HUES6 (cell line): ENCODE measurements at regions not wholly inside any gene's neighbourhood (a gene's known extent, or its start where the extent isn't known, plus 50 kb on each side); places are given as distances from the start of the nearest gene placed in this dataset.

Experiments
- H3K27ac ChIP-seq: 2 replicates; pipeline ENCODE4 v1.7.0; 2013; ENCODE audit warnings: low read depth, mild to moderate bottlenecking, low read length, inconsistent platforms
- H3K27me3 ChIP-seq: 2 replicates; pipeline ENCODE4 v1.6.1; 2013; ENCODE audit warnings: low read length; ENCODE audit not compliant: control insufficient read depth, insufficient read depth
- H3K36me3 ChIP-seq: 2 replicates; pipeline ENCODE4 v1.6.1; 2013; ENCODE audit warnings: low read length; ENCODE audit not compliant: control insufficient read depth, insufficient read depth
- H3K4me1 ChIP-seq: 2 replicates; pipeline ENCODE4 v1.6.1; 2013; ENCODE audit warnings: low read length; ENCODE audit not compliant: control insufficient read depth, insufficient read depth
- H3K4me3 ChIP-seq: 2 replicates; pipeline ENCODE4 v1.5.1; 2013; ENCODE audit warnings: low read depth, low read length
- H3K9ac ChIP-seq: one replicate; pipeline ENCODE4 v1.6.1; 2013; ENCODE audit warnings: mild to moderate bottlenecking, low read length
- H3K9me3 ChIP-seq: 2 replicates; pipeline ENCODE4 v1.6.1; 2013; ENCODE audit warnings: low read depth, low read length; ENCODE audit not compliant: control insufficient read depth, insufficient read depth

DNA sequence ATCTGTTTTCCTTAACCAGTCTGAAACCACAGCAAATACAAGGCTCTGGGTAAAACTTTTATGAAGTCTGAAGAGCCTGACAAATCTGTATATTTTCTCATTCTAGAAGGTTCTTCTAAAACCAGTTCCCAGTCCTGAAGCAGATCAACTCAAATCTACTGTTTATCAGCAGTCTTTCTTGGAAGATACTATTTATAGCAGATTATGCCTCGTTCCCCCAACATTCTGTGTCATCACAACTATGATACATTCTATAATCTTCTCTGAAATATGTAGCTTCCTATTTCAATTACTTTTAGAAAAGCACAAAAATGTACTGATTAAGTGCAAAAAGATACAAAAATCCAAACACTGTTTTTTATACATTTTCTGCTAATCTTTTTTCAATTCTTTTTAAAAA is 67.5 kb downstream of the NIBAN1 start:
- H3K4me3 ChIP-seq: no peak overlapping the region
- no peaks in the 10 kb centered on the region for H3K9me3 ChIP-seq
- no peaks in the 10 kb centered on the region for H3K4me1 ChIP-seq
- no peaks in the 10 kb centered on the region for H3K36me3 ChIP-seq
- no peak overlapping the region for H3K27ac ChIP-seq
- H3K9ac ChIP-seq: no peak overlapping the region
- no peaks in the 10 kb centered on the region for H3K27me3 ChIP-seq

DNA sequence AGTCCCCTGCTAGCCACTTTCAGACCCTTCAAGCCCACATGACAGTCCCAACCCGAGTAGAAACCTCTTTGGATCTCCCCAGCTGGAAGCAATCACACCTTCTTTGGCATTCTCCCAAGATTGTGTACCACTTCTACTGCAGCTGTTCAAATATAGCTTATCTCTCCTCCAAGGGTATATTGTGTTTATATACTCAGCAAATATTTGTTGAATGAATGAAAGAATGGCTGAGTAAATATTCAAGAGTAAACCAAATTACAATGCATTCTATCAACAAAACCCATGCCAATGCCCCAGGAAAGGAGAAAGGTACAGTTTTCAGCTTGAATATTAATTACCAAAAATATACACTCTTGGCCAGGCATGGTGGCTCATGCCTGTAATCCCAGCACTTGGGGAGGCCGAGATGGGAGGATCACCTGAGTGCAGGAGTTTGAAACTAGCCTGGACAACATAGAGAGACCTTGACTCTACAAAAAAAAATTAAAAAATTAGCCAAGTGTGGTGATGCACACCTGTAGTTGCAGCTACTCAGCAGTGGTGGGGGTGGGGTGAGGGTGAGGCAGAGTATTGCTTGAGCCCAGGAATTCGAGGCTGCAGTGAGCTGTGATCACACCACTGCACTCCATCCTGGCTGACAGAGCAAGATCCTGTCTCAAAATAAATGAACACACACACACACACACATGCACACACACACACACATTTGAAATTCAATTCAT is 68.5 kb downstream of the NIBAN1 start:
- Histone ChIP-seq H3K9ac (no peak overlapping the region), H3K9me3 (no peaks in the 10 kb centered on the region), H3K4me1 (peaks cover 3% of the 10 kb centered on the region; the same call in 1 of the 2 replicates), H3K27me3 (no peaks in the 10 kb centered on the region), H3K27ac (no peak overlapping the region), H3K36me3 (no peaks in the 10 kb centered on the region), H3K4me3 (no peak overlapping the region)

DNA sequence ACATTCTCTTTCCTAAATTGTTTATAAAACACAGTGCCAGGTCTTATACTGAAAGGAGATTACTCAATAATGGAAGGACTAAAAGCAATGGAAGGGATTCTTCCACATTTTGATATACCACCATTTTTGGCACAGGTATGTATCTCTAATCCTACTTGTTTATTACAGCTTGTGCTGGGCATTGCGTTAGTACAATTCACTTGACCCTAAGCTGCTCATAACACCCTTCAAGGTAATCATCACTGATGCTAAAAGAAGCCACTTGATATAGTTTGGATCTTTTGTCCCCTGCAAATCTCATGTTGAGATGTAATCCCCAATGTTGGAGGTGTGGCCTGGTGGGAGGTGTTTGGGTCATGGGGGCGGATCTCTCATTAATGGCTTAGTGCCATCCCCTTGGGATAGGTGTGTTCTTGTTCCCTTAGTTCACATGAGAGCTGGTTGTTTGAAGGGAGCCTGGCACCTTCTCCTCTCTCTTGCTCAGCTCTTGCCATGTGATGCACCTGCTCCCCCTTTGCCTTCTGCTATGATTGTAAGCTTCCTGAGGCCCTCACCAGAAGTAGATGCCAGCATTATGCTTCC is 71.1 kb downstream of the NIBAN1 start:
- no peaks in the 10 kb centered on the region for H3K9me3 ChIP-seq
- H3K27me3 ChIP-seq: no peaks in the 10 kb centered on the region
- H3K27ac ChIP-seq: no peak overlapping the region
- H3K4me3 ChIP-seq: no peak overlapping the region
- no peak overlapping the region for H3K9ac ChIP-seq
- H3K36me3 ChIP-seq: no peaks in the 10 kb centered on the region
- peaks cover 9% of the 10 kb centered on the region for H3K4me1 ChIP-seq

DNA sequence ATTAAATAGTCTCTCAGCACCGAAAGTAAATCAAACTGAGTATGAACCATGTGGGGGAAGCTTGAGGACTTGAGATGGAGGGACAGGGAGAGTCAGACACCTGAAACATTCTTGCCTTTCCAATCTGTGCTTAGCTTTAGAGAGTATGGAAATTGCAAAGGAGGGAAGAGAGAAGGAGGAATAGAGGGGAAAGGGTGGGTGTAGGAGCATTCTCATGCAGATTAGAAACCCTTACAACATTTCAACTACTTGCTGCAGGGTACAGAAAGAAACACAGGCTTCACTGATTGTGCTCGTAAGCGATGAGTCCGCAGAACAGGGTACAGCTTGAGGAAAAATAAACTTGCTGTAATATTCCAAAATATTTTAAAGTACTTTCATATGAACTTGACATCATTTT is 73.8 kb downstream of the NIBAN1 start:
- H3K4me1 ChIP-seq: peaks cover 9% of the 10 kb centered on the region
- no peaks in the 10 kb centered on the region for H3K27me3 ChIP-seq
- no peak overlapping the region for H3K4me3 ChIP-seq
- H3K9ac ChIP-seq: no peak overlapping the region
- no peaks in the 10 kb centered on the region for H3K36me3 ChIP-seq
- H3K27ac ChIP-seq: no peak overlapping the region
- no peaks in the 10 kb centered on the region for H3K9me3 ChIP-seq

DNA sequence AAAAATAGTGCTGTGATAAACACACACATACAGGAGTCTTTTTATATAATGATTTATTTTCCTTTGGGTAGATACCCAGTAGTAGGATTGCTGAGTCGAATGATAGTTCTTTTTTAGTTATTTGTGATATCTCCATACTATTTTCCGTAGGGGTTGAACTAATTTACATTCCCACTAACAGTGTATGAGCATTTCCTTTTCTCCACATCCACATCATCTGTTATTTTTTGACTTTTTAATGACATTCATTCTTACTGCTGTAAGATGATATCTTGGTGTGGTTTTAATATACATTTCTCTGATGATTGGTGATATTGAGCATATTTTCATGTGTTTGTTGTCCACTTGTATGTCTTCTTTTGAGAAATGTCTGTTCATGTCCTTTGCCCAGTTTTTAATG is 78.3 kb downstream of the NIBAN1 start:
- no peaks in the 10 kb centered on the region for H3K27me3 ChIP-seq
- H3K4me3 ChIP-seq: no peak overlapping the region
- H3K9me3 ChIP-seq: no peaks in the 10 kb centered on the region

DNA sequence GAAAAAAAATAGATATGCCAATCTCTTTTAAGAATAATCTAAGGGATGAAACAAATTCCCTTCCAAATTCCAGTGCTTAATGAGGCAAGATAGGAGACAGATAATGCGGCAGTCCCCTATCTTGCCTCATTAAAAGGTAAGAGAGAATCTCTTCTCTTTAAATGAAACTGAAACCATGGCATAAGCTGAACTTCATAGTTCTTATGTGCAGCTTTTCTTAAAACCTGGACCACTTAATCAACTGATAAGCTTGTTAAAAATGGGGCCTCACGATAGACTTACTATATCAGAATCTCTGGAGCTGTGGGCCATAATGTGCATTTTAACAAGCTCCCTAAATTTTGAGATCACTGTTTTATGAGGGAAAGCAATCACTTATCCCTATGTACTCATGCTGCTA is 79.2 kb downstream of the NIBAN1 start:
- H3K4me3 ChIP-seq: no peak overlapping the region
- H3K27ac ChIP-seq: no peak overlapping the region
- H3K9me3 ChIP-seq: no peaks in the 10 kb centered on the region
- H3K36me3 ChIP-seq: no peaks in the 10 kb centered on the region
- H3K9ac ChIP-seq: no peak overlapping the region
- no peaks in the 10 kb centered on the region for H3K27me3 ChIP-seq
- H3K4me1 ChIP-seq: peaks cover 3% of the 10 kb centered on the region

More for the DNA sequence above, 78.3 kb downstream of the NIBAN1 start:
- H3K9ac ChIP-seq: no peak overlapping the region
- H3K27ac ChIP-seq: no peak overlapping the region
- H3K36me3 ChIP-seq: no peaks in the 10 kb centered on the region
- peaks cover 9% of the 10 kb centered on the region for H3K4me1 ChIP-seq

DNA sequence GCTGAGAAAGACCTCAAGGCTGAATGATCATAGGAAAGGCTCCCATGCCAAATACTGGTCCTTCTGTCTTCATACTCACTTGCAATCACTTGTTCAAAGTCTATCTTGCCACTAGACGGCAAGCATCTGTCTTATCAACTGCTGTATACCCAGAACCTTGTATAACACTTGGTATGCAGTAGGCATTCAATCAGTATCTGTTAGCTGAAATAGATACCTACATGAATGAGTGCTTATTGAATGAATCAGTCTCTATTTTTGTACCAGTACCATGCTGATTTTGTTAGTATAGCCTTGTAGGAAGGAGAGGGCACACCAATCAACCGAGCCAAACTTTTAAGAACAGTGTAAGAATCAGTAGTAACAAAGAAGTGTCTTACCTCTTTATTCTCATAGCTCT is 80.6 kb downstream of the NIBAN1 start:
- Histone ChIP-seq H3K27me3 (no peaks in the 10 kb centered on the region), H3K4me3 (no peak overlapping the region), H3K9ac (no peak overlapping the region), H3K9me3 (no peaks in the 10 kb centered on the region), H3K27ac (no peak overlapping the region), H3K36me3 (no peaks in the 10 kb centered on the region), H3K4me1 (no peaks in the 10 kb centered on the region)

DNA sequence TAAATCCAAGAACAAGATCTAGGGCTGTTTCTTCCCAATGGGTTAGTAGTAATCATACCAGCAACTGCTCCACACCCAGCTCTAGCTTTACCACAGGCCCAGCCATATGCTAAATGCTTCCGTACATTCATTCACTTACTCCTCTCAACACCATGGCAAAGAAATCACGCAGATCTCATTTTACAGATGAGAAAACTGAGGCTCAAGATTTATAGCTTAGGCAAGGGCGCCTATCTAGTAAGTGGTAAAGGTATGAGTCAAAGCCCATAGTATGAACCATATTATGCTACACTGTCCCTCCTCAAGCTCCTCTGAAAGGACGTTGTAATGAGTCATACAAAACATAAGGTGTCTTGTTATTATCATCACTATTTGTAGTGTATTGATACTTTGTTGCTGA is 82.2 kb downstream of the NIBAN1 start:
- Histone ChIP-seq H3K36me3 (no peaks in the 10 kb centered on the region), H3K27ac (no peak overlapping the region), H3K9ac (no peak overlapping the region), H3K4me3 (no peak overlapping the region), H3K27me3 (no peaks in the 10 kb centered on the region), H3K4me1 (no peaks in the 10 kb centered on the region), H3K9me3 (no peaks in the 10 kb centered on the region)

DNA sequence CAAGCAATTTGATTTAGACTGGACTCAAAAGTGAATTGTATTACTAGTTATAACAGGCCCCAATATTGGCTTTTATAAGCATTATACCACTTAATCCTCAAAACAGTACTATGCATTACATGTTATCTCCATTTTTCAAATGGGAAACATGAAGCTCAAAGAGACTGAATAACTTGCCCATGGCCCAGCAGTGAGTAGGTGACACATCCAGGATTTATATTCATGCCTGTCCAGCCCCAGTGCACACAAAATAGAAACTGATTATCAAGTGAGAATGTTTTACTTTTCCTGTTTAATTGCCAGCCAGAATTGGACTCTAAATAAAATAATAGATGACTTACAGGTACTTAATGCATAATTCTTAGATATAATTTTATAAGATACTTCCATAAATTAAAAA is 82.9 kb downstream of the NIBAN1 start:
- H3K27me3 ChIP-seq: peaks cover 3% of the 10 kb centered on the region; the same call in 1 of the 2 replicates
- no peak overlapping the region for H3K27ac ChIP-seq
- H3K9ac ChIP-seq: no peak overlapping the region
- H3K9me3 ChIP-seq: no peaks in the 10 kb centered on the region
- H3K4me1 ChIP-seq: no peaks in the 10 kb centered on the region
- H3K36me3 ChIP-seq: no peaks in the 10 kb centered on the region
- H3K4me3 ChIP-seq: no peak overlapping the region

DNA sequence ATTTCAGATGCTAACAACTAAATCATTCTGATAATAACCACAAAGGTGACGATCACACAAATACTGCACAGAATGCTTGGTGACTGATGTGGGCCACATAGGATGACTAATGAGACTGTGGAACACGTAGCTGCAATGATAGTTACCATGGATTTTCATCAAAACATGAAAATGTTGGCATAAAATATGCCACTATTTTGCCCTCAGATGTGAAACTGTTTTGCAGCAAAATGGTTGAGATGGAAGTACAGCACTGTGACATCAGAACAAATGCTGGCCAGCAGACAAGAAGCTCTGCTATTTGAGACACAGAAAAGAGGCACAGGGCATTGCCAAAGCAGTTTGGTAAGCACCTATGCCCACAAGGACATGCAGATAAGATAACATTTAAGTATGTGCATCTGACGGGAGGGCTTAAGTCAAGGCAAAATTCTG is 83.8 kb downstream of the NIBAN1 start:
- H3K27me3 ChIP-seq: peaks cover 11% of the 10 kb centered on the region
- H3K4me1 ChIP-seq: no peaks in the 10 kb centered on the region
- H3K9me3 ChIP-seq: no peaks in the 10 kb centered on the region
- no peak overlapping the region for H3K4me3 ChIP-seq
- H3K9ac ChIP-seq: no peak overlapping the region
- no peaks in the 10 kb centered on the region for H3K36me3 ChIP-seq
- no peak overlapping the region for H3K27ac ChIP-seq

DNA sequence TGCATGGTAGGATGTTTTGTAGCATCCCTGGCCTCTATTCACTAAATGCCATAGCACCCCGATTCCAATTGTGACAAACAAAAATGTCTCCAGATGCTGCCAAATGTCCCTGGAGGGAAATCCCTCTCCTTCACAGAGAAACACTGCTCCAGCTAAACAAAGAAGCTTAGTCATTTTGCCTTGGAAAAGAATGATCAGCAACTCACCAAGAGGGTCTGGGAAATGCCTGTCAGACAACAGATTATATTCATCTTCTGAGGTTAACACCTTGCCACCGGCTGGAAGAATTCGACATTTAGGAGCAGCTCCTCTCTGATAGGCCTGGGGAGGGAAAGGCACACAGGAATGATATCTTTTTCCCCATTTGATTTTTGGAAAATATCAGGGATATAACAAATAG is 84.4 kb downstream of the NIBAN1 start:
- Histone ChIP-seq H3K27ac (no peak overlapping the region), H3K9me3 (no peaks in the 10 kb centered on the region), H3K27me3 (peaks cover 18% of the 10 kb centered on the region), H3K4me3 (no peak overlapping the region), H3K36me3 (no peaks in the 10 kb centered on the region), H3K9ac (no peak overlapping the region), H3K4me1 (no peaks in the 10 kb centered on the region)
